ENCODE measurements at regions not wholly inside any gene's neighbourhood (a gene's known extent, or its start where the extent isn't known, plus 50 kb on each side); places are given as distances from the start of the nearest gene placed in this dataset.
A peak's percentile ranks its signal among the peaks of the same experiment; 100 is the strongest.

GRCh38 chr9:13904746-13905145 is 409.2 kb downstream of the NFIB start:
- H3K36me3 ChIP-seq (ENCODE audit: control insufficient read depth in 4 of 4, insufficient read depth in 4 of 4, low read length in 4 of 4), result no peaks in the 10 kb centered on the region
- peaks cover 0 to 13% (median 7%) of the 10 kb centered on the region in 5 donors for H3K4me1 ChIP-seq (ENCODE audit: control insufficient read depth in 5 of 5, insufficient read depth in 5 of 5, low read length in 5 of 5)
- TF ChIP-seq, protein P1, sequence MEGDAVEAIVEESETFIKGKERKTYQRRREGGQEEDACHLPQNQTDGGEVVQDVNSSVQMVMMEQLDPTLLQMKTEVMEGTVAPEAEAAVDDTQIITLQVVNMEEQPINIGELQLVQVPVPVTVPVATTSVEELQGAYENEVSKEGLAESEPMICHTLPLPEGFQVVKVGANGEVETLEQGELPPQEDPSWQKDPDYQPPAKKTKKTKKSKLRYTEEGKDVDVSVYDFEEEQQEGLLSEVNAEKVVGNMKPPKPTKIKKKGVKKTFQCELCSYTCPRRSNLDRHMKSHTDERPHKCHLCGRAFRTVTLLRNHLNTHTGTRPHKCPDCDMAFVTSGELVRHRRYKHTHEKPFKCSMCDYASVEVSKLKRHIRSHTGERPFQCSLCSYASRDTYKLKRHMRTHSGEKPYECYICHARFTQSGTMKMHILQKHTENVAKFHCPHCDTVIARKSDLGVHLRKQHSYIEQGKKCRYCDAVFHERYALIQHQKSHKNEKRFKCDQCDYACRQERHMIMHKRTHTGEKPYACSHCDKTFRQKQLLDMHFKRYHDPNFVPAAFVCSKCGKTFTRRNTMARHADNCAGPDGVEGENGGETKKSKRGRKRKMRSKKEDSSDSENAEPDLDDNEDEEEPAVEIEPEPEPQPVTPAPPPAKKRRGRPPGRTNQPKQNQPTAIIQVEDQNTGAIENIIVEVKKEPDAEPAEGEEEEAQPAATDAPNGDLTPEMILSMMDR (IDR thresholded peaks at IDR 0.05; ENCODE audit: control extremely low read depth, extremely low read depth), result no peak
- no peaks in the 10 kb centered on the region for H3K9me3 ChIP-seq (ENCODE audit: control insufficient read depth in 4 of 4, insufficient read depth in 3 of 4, low read length in 3 of 4)
- no peak overlapping the region for H3K9ac ChIP-seq (ENCODE audit: insufficient read depth in 1 of 2, low read length in 2 of 2)
- no peak for ATAC-seq (ENCODE audit: insufficient read depth, low FRiP score)
- H3K27ac ChIP-seq (ENCODE audit: low read depth in 1 of 2, low read length in 1 of 2), result no peak overlapping the region
- H3K27me3 ChIP-seq (ENCODE audit: control insufficient read depth in 3 of 3, insufficient read depth in 3 of 3, low read length in 2 of 3), result no peaks in the 10 kb centered on the region
- no peak for DNase-seq
- H3K4me3 ChIP-seq, result no peak overlapping the region

DNA sequence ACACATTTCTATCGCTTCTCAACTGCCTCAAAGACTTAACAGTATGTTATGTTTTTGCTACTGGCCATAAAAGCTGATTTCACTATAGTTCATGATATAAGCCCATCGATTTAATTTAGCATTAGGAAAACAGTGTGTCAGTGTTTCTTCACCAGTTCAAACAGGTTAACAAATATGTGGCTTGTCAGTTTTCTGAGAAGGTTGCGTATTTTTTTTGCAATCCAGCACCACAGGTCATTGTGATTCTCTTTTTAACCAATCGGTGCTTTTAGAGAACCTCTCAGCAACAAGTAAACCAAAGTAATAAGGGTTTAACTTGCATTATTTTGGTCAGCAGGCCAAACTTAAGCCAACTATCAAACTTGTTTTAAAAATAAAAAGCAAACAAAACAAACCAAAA is 409.6 kb downstream of the NFIB start:
- ATAC-seq (ENCODE audit: insufficient read depth, low FRiP score), result no peak
- no peaks in the 10 kb centered on the region for H3K9me3 ChIP-seq (ENCODE audit: control insufficient read depth in 4 of 4, insufficient read depth in 3 of 4, low read length in 3 of 4)
- H3K27ac ChIP-seq (ENCODE audit: low read depth in 1 of 2, low read length in 1 of 2), result no peak overlapping the region
- TF ChIP-seq, protein P1 (IDR thresholded peaks at IDR 0.05; ENCODE audit: control extremely low read depth, extremely low read depth), result no peak
- H3K36me3 ChIP-seq (ENCODE audit: control insufficient read depth in 4 of 4, insufficient read depth in 4 of 4, low read length in 4 of 4), result no peaks in the 10 kb centered on the region
- DNase-seq, result no peak
- 84 to 93% methylated on average over 4 of the region's 4 CpGs for WGBS, 2 donors
- no peak overlapping the region for H3K4me3 ChIP-seq
- peaks cover 0 to 15% (median 7%) of the 10 kb centered on the region in 5 donors for H3K4me1 ChIP-seq (ENCODE audit: control insufficient read depth in 5 of 5, insufficient read depth in 5 of 5, low read length in 5 of 5)
- no peaks in the 10 kb centered on the region for H3K27me3 ChIP-seq (ENCODE audit: control insufficient read depth in 3 of 3, insufficient read depth in 3 of 3, low read length in 2 of 3)
- no peak overlapping the region for H3K9ac ChIP-seq (ENCODE audit: insufficient read depth in 1 of 2, low read length in 2 of 2)

DNA sequence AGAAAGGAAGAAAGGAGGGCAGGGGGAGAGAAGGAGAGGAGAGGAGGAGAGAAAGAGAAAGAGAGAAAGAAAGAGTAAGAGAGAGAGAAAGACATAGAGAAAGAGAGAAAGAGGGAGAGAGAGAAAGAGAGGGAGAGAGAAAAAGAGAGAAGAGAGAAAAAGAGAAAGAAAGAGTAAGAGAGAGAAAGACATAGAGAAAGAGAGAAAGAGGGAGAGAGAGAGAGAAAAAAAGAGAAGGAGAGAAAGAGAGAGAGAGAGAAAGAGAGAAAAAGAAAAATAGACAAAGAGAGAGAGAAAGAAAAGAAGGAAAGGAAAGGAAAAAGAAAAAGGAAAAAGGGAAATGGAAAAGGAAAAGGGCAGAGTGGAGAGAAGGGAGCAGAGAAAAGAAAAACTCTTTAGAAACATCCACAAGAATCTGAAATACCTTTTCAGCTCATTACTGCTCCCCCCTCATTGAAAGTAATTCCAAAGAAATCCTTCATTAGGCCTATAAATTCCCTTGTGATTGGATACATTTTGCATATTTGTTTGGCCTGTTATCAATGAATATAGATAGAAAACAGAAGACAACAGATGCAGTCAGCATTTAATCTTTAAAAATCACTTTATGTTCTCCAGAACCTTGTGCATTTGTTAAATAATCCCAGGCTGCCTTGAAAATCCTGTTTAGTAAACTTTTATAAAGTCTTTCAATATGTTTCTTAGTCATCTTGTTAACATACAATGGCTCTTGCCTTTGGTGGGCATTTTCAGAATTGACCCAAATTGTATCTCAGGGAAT is 411.5 kb downstream of the NFIB start:
- DNase-seq (no peak), ATAC-seq (ENCODE audit: insufficient read depth, low FRiP score) (no peak)
- H3K27me3 ChIP-seq (ENCODE audit: control insufficient read depth in 3 of 3, insufficient read depth in 3 of 3, low read length in 2 of 3), result no peaks in the 10 kb centered on the region
- no peak overlapping the region for H3K9ac ChIP-seq (ENCODE audit: insufficient read depth in 1 of 2, low read length in 2 of 2)
- TF ChIP-seq, protein P1 (IDR thresholded peaks at IDR 0.05; ENCODE audit: control extremely low read depth, extremely low read depth), result no peak
- H3K36me3 ChIP-seq (ENCODE audit: control insufficient read depth in 4 of 4, insufficient read depth in 4 of 4, low read length in 4 of 4), result no peaks in the 10 kb centered on the region
- H3K9me3 ChIP-seq (ENCODE audit: control insufficient read depth in 4 of 4, insufficient read depth in 3 of 4, low read length in 3 of 4), result no peaks in the 10 kb centered on the region
- no peak overlapping the region for H3K4me3 ChIP-seq
- peaks cover 0 to 26% (median 19%) of the 10 kb centered on the region in 5 donors for H3K4me1 ChIP-seq (ENCODE audit: control insufficient read depth in 5 of 5, insufficient read depth in 5 of 5, low read length in 5 of 5)
- no peak overlapping the region for H3K27ac ChIP-seq (ENCODE audit: low read depth in 1 of 2, low read length in 1 of 2)

DNA sequence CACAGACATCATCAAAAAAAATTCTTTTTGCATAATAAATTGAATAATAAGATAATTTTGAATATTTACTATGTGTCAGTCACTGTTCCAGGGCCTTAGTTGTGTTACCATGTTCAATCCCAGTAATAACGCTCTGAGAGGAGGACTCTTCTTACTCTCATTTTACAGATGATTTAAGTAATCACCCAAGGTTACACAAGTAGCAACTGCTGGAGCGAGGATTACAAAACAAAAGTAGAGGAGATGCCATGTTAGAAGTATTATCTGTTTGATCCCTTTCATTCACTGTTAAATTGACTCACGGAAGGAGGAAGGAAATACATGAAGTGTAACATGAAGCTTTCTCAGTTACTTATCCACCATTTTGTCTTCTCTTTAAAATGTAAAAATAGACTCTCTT is 412.8 kb downstream of the NFIB start:
- 81 to 86% methylated on average over 3 of the region's 3 CpGs for WGBS, 2 donors
- no peak overlapping the region for H3K9ac ChIP-seq (ENCODE audit: insufficient read depth in 1 of 2, low read length in 2 of 2)
- DNase-seq (no peak), ATAC-seq (ENCODE audit: insufficient read depth, low FRiP score) (no peak)
- H3K27ac ChIP-seq (ENCODE audit: low read depth in 1 of 2, low read length in 1 of 2), result peak overlapping the region in 1 of 2 donors; percentile 60
- TF ChIP-seq, protein P1 (IDR thresholded peaks at IDR 0.05; ENCODE audit: control extremely low read depth, extremely low read depth), result no peak
- no peaks in the 10 kb centered on the region for H3K9me3 ChIP-seq (ENCODE audit: control insufficient read depth in 4 of 4, insufficient read depth in 3 of 4, low read length in 3 of 4)
- H3K4me3 ChIP-seq, result no peak overlapping the region
- no peaks in the 10 kb centered on the region for H3K36me3 ChIP-seq (ENCODE audit: control insufficient read depth in 4 of 4, insufficient read depth in 4 of 4, low read length in 4 of 4)
- no peaks in the 10 kb centered on the region for H3K27me3 ChIP-seq (ENCODE audit: control insufficient read depth in 3 of 3, insufficient read depth in 3 of 3, low read length in 2 of 3)
- peaks cover 0 to 27% (median 21%) of the 10 kb centered on the region in 5 donors for H3K4me1 ChIP-seq (ENCODE audit: control insufficient read depth in 5 of 5, insufficient read depth in 5 of 5, low read length in 5 of 5)
